Right forelimb (tissue), 1 donor: ENCODE measurements at regions not wholly inside any gene's neighbourhood (a gene's known extent, or its start where the extent isn't known, plus 50 kb on each side); places are given as distances from the start of the nearest gene placed in this dataset.
"Not testable (repeated sequence)": the region's sequence is repeated elsewhere in the genome, so short reads cannot be mapped to it uniquely, and the experiment has no call there.

ENCODE experiments used
- DNase-seq: peaks from one replicate; pipeline ENCODE4 v3.0.0-alpha.2; 2018

- no peak for DNase-seq
Observed at GRCh38 chr12:34198924-34199323, 176.6 kb downstream of the ALG10 start.

GRCh38 chr12:34203866-34204620 lies 181.7 kb downstream of the ALG10 start:
- DNase-seq = no peak

- DNase-seq = no peak
Observed at GRCh38 chr12:34204830-34205285, 182.6 kb downstream of the ALG10 start.

- DNase-seq = no peak
Observed at GRCh38 chr12:34205401-34205800, 183.1 kb downstream of the ALG10 start.

- no peak for DNase-seq
Observed at GRCh38 chr12:34206061-34206785, 183.9 kb downstream of the ALG10 start.

- no peak for DNase-seq
Observed at GRCh38 chr12:34207858-34208257, 185.6 kb downstream of the ALG10 start.

GRCh38 chr12:34208331-34209258 lies 186.3 kb downstream of the ALG10 start:
- DNase-seq = no peak

- DNase-seq = no peak
Observed at GRCh38 chr12:34209259-34209835, 187.1 kb downstream of the ALG10 start.

- no peak for DNase-seq
Observed at GRCh38 chr12:34210183-34210582, 187.9 kb downstream of the ALG10 start.

GRCh38 chr12:34210689-34211530 lies 188.6 kb downstream of the ALG10 start:
- DNase-seq = no peak

GRCh38 chr12:34212651-34213050 lies 190.4 kb downstream of the ALG10 start:
- no peak for DNase-seq

- DNase-seq = no peak
Observed at GRCh38 chr12:34214011-34214410, 191.7 kb downstream of the ALG10 start.

- no peak for DNase-seq
Observed at GRCh38 chr12:34215213-34215892, 193.1 kb downstream of the ALG10 start.

- no peak for DNase-seq
Observed at GRCh38 chr12:34215893-34216285, 193.6 kb downstream of the ALG10 start.

- no peak for DNase-seq
Observed at GRCh38 chr12:34217660-34218059, 195.4 kb downstream of the ALG10 start.

- DNase-seq = no peak
Observed at GRCh38 chr12:34218193-34219045, 196.1 kb downstream of the ALG10 start.

GRCh38 chr12:34219046-34219770 lies 196.9 kb downstream of the ALG10 start:
- DNase-seq = no peak

- DNase-seq = not testable (repeated sequence)
Observed at GRCh38 chr12:34220079-34220478, 197.8 kb downstream of the ALG10 start.

GRCh38 chr12:34223640-34224039 lies 201.3 kb downstream of the ALG10 start:
- DNase-seq = no peak
